GM12801 (cell line): ENCODE measurements at regions not wholly inside any gene's neighbourhood (a gene's known extent, or its start where the extent isn't known, plus 50 kb on each side); places are given as distances from the start of the nearest gene placed in this dataset.

Experiments used
- TF ChIP-seq, protein P1 (sequence below): IDR thresholded peaks from one replicate; pipeline ENCODE4 v1.5.1; 2011; ENCODE audit warnings: control low read depth; ENCODE audit not compliant: insufficient read length; ENCODE audit errors: extremely low read depth

DNA sequence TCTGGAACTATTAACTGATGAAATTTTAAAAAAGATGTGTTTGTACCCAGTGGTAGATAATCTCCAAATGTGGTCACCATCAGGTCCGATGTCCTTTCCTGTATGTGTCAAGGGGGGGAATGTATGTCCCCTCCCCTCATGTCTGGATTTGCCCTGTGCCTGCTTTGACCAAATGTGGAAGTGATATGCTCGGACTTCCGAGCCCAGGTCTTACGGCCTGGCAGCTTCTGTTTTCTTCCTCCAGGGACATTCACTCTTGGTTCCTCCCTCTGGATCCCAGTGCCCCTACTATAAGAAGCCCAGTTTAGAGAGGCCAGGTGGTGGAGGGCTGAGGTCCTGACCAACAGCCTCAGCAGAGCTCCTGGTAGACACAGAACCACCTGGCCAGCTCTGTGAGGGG is 75.5 kb downstream of the CCR1 start:
- TF ChIP-seq, protein P1, sequence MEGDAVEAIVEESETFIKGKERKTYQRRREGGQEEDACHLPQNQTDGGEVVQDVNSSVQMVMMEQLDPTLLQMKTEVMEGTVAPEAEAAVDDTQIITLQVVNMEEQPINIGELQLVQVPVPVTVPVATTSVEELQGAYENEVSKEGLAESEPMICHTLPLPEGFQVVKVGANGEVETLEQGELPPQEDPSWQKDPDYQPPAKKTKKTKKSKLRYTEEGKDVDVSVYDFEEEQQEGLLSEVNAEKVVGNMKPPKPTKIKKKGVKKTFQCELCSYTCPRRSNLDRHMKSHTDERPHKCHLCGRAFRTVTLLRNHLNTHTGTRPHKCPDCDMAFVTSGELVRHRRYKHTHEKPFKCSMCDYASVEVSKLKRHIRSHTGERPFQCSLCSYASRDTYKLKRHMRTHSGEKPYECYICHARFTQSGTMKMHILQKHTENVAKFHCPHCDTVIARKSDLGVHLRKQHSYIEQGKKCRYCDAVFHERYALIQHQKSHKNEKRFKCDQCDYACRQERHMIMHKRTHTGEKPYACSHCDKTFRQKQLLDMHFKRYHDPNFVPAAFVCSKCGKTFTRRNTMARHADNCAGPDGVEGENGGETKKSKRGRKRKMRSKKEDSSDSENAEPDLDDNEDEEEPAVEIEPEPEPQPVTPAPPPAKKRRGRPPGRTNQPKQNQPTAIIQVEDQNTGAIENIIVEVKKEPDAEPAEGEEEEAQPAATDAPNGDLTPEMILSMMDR: no peak

DNA sequence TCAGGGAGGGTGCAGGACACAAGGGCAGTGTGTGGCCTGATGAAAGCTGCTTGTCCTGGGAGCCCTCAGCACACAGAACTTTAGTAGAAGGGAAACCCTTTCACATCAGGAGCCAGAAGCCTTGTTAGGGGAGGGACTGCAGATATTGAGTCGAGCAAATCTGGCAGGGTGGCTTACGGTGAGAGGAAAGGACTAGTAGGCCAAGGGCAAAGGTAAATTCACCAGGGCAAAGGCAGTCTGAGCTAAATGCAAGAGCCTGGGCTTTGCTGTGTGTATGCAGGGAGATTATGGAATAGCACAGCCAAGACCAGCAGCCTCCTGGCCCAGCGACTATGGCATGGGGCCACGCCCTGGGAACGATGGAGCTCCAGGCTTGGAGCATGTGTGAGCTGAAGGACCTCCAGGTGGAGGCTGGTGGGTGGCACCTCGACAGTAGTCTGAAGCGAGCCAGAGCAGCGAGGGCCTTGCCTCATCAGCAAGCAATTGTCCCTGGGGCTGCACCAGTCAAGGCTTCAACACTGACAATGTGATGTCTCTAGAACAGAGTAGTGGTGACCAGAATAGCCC is 76.1 kb downstream of the CCR1 start:
- TF ChIP-seq, protein P1: no peak

DNA sequence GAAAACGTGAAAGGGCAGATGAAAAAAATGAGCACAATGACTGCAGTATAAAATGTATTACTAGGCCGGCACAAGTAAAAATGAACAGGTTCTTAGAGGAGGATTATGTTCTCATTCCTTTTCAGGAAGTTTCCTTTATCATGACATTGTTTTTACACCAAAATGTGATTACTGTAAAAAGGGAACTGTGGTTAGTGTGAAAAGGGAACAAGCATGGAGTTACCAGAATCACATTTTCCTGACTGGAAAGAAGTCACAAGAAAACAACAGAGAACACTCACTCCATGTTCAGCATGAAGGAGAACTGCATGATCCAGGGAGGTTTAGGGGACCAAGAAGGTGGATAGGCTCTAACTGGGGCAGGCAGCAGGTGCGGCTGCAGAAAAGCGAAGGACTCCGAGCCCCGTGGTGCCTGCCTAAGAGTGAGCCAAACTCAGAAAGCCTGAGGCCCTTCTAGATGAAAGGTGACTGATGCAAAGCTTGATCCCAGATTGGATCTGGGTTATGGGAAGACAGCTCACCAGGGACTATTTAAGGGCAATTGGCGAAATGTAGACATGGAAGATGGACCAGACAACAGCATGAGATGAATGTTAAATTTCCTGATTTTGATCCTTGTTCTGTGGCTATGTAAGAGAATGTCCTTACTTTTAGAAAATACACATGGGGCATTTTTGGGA is 77.3 kb downstream of the CCR1 start:
- TF ChIP-seq, protein P1: no peak

DNA sequence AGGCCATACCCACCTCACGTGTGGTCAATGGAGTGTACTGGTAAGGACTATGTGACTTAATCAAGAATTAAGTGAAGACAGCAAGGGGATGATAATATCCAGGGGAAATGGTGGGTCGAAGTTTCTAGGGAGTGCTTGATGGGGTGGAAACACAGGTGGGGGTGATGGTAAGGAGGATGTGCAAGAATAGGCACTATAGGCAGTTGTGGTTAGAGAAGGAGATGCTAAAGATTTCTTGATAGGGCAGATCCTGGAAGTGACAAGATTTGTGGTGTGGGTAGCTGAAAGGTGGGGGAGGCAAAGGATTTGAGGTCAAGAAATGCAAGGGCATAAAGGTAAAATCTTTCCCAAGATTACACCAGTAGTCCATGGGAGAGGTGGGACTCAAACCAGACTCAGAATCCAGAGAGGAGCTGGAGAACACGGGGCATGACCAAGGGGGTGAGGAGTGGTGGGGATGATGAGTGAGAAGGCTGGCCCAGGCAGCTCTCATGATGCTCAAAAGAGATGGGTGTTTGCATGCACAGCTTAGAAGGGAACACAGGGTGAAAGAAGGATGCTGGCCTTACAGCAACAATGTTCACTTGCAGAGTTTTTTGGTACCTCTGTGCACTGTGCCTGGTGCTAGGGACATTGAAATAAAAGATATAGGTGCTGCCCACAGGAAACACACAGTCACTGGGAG is 78.4 kb downstream of the CCR1 start:
- TF ChIP-seq, protein P1: no peak

DNA sequence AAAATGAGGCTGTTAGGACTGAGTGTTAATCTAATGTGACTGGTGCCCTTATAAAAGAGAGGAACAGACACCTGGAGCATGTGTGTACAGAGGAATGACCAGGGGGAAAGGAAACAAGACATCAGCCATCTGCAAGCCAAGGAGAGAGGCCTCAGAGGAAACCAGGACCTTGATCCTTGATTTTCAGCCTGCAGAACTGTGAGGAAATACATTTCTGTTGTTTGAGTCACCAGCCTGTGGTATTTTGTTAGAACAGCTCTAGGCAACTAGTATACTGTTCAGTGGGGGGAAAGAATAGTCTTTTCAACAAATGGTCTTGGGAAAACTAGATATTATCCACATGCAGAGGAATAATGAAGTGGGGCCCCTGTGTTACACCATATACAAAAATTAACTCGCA is 80.6 kb downstream of the CCR1 start:
- TF ChIP-seq, protein P1: no peak

DNA sequence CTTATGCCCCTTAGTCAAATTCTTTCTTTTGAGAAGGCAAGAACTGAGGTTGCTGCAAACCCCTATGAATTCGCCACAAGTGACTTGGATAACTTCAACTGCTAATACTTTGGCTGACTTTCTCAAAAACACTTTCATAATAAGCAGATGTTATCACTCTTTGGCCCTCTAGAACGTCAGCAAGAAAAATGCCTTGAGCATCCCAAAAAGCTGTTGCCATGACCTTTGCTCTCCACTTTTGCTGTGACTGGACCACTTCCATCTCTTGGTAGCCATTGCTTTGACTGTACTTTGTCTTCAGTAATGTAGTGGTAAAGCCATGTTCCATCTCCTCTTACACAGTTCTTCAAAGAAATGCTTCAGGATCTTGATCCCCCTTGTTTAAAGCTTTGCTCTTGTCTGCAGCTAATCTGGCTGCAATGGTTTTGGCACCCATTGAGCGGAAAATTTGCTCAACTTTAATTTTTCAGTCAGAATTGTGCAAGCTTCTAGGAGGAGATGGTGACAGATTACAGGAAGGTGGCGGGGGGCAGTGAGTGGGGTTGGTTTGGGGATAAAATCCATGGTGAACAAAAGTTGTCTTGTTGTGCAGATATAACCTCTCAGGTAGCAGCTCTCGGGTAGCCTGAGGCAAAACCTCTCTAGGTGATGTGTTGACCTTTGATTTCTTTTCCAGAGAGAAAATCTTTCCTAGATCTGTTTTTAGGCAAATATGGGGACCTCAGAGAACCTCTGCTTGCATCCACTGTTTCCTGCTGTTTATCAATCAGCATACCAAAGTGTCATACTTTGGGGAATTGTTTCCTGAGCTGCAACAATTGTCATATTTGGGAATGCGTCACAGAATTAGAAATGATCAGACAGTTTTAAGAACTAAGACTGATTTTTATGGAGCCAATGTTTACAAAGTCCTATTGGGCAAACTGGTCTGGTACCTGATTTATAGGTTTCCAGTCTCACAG is 83.6 kb downstream of the CCR1 start:
- TF ChIP-seq, protein P1: no peak

DNA sequence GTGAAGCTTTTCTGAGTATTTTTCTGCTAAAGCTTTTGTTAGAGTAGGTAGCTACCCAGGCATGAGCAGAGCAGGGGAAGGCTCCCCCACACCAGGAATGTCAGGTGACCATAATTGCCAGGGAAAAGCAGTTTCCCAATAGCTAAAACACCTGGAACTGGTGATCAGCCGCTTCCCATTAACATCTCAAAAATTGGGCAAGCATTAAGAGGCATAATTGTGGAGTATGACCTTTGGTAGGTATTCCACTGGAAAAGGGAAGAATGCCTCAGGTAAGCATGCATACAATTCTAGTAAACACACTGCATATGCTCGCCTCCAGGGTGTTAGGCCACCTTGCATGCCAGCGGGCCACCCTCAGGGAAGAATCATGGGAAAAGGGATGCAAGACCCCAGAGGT is 84.5 kb downstream of the CCR1 start:
- TF ChIP-seq, protein P1: no peak
